Left hindlimb (tissue), 1 donor: ENCODE measurements at regions not wholly inside any gene's neighbourhood (a gene's known extent, or its start where the extent isn't known, plus 50 kb on each side); places are given as distances from the start of the nearest gene placed in this dataset.
"Not testable (repeated sequence)": the region's sequence is repeated elsewhere in the genome, so short reads cannot be mapped to it uniquely, and the experiment has no call there.

ENCODE experiments used
- DNase-seq: peaks from one replicate; pipeline ENCODE4 v3.0.0-alpha.2; 2018

GRCh38 chr2:13240789-13241487, 524.2 kb downstream of the TRIB2 start:
- DNase-seq: no peak

GRCh38 chr2:13252615-13253014, 535.9 kb downstream of the TRIB2 start:
- DNase-seq: no peak

GRCh38 chr2:13255485-13255884, 538.7 kb downstream of the TRIB2 start:
- no peak for DNase-seq

DNA sequence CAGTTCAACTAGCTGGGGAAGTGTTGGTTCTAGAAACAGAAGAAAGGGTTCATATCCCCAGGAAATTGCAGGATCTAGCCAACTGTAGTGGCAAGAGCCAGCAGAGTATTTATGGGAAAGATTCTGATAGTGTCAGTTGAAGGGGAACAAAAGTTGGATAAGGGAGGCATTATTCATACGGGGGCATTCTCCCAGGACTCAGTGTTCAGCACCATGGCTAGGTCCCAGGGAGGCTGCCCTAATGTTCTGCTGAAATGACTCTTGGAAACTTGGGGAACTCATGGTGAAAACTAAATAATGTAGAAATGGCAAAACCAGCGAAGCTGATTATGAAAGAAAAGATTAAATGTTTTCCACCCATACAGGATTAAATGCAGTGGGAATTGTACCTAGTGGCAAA, 543.7 kb downstream of the TRIB2 start:
- no peak for DNase-seq

DNA sequence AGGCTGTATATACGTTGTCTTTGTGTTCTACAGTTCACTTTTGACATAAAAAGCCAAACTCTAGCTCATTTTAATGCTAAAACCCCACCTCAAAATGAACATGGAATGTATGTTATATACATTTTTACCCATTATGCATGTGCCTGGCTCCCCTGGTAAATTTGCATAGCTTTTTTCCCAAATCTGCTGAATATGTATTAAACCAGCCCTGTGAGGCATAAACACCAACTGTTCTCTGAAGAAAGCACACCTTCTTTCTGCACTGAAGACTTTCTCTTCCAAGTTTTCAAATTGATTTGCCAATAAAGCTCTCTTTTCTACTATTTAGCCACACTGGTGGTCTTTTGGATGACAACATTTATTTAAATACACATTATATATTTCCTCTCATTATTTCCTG, 549.4 kb downstream of the TRIB2 start:
- no peak for DNase-seq

GRCh38 chr2:13284688-13285087, 568.0 kb downstream of the TRIB2 start:
- no peak for DNase-seq

DNA sequence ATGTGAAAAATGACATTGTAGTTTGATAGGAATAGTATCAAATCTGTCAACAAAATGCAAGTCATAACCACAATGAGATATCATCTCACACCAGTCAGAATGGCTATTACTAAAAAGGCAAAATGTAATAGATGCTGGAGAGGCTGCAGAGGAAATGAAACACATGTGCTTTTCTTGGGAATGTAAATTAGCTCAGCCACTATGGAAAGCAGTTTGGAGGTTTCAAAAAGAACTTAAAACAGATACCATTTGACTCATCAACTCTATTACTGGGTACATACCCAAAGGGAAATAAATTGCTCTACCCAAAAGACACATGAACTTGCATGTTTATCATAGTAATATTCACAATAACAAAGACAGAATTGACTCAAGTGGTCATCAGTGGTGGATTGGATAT, 572.6 kb downstream of the TRIB2 start:
- no peak for DNase-seq

DNA sequence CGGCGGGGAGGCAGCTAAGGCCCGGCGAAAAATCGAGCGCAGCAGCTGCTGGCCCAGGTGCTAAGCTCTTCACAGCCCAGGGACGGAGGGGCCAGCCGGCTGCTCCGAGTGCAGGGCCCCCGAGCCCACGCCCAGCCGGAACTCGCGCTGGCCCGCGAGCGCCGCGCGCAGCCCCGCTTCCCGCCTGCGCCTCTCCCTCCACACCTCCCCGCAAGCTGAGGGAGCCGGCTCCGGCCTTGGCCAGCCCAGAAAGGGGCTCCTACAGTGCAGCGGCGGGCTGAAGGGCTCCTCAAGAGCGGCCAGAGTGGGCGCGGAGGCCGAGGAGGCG, 591.7 kb downstream of the TRIB2 start:
- not testable (repeated sequence) for DNase-seq

GRCh38 chr2:13308989-13309388, 592.3 kb downstream of the TRIB2 start:
- no peak for DNase-seq

DNA sequence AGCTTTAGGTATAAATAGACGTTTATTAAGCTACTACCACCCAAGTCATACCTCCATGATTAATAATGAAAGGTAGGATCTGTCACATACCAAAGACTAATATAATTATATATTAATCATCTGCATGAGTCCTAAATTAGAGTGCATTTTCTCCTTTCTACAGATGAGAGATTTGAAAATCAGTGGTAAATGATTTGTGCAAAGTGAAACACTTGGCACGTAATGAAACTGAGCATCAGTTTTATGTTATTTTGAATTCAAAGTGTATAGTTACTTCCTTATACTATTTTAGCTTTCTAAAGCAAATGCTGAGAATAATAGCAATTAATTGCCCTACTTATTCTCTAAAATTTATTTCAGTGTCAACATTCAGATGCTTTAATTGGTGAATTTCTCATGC, 615.3 kb downstream of the TRIB2 start:
- DNase-seq: no peak

- DNase-seq: not testable (repeated sequence)
Measured at GRCh38 chr2:13334071-13334470, 617.3 kb downstream of the TRIB2 start.

GRCh38 chr2:13334545-13334944, 617.8 kb downstream of the TRIB2 start:
- no peak for DNase-seq

DNA sequence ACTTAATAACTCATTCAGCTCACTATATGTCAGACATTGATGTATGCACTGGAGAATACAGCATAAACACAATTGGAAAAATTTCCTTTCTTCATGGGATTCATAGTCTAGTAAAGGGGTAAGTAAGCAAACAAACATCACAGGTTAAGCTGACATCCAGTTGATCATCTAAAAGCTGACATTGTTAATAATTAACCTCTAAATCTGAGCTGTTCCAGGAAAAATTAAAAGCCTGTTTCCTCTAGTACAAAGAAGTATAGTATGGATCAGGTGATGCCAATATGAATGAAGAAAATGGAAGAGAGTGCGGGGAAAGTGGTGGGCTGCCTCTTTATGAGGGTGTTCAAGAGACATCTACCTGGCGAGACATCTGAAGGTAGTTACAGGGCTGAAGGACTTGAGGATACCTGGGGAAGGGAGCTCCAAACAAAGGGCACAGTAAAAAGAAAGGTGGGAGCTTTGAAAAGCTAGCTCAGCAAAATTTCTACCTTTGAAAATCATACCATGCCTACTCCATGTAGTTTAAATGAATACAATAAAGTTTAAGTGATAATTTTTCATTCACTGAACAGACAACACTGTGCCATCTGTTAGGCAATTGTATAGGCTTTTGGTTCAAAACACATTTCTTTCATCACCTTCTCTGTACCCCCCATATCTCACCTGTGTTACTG, 619.3 kb downstream of the TRIB2 start:
- no peak for DNase-seq

DNA sequence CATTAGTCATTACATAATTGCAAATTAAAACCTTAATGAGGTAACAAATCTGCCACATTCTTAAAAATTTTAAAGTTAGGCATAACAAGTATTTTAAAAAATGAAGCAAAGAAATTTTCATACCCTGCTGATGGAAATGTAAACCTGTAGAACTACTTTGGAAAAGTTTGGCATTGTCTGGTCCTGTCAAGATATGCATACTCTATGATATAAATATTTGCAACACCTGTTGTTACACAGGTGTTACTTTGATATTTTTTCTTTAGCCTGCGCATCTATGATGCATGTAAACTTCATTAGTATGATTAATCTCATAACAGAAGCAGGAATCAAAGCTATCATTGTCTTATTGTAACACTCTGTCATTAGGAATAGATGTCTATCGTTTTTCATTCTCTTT, 634.3 kb downstream of the TRIB2 start:
- DNase-seq: no peak

- no peak for DNase-seq
Measured at GRCh38 chr2:13353083-13353482, 636.3 kb downstream of the TRIB2 start.

DNA sequence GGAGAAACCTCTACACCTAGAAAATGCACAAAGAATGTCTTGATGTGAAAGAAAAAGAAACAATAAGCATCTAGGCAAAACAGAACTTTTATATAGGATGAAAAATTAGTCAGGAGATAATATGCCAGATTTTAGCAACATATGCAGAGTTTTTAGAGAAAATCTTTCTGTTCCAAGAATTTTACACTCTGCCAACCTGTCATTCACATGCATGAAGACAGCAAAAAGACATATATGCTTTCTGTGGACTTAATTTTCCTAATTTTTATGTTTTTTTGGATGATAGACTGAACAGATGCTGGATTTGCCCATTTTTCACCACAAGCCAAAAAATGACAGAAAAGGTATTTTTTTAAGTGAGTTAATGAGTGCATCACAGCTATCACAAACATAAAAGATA, 637.3 kb downstream of the TRIB2 start:
- DNase-seq: no peak

DNA sequence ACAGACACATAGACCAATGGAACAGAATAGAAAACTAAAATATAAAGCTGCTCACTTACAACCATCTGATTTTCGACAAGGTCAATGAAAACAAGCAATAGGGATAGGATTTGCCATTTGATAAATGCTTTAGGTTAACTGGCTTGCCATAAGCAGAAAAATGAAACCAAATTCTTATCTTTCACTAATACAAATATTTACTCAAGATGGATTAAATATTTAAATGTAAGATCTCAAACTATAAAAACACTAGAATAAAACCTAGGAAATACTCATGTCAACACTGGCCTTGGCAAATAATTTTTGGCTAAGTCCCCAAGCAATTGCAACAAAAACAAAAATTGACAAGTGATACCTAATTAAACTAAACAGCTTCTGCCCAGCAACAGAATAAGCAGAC, 665.2 kb downstream of the TRIB2 start:
- DNase-seq: not testable (repeated sequence)

DNA sequence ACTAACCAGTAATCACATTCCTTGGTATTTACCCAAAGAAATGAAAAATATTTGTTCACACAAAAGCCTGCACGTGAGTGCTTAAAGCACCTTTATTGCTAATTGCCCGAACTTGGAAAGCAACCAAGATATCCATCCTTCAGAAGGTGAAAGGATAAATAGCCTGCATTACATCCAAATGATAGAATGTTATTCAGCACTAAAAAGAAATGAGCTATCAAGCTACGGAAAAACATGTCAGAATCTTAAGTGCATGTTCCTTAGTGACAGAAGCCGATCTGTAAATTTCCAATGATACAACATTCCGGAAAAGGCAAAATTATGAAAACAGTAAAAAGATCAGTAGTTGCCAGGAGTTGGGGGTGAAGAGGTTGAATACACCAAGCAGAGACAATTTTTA, 672.4 kb downstream of the TRIB2 start:
- DNase-seq: not testable (repeated sequence)

- DNase-seq: no peak
Measured at GRCh38 chr2:13390676-13391075, 673.9 kb downstream of the TRIB2 start.

- no peak for DNase-seq
Measured at GRCh38 chr2:13401312-13401711, 684.6 kb downstream of the TRIB2 start.

- no peak for DNase-seq
Measured at GRCh38 chr2:13413989-13414388, 697.3 kb downstream of the TRIB2 start.

DNA sequence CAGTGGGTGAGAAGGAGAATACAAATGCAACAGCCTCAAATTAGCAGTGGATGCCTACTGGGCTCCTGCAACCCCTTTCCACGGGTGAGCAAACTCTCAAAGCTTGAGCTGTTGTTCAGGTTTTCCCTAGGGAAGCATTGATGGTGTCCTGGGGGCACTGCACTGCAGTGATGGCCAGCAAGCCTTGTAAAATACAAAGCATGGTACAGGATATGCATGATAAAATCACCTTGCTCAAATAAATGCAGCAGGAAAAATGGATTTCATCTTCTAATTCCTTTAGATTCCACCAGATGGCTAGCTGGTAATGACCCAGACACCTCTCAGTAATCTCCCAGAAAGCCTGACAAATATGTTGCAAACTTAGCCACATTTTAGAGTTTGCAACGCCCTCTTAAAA, 698.2 kb downstream of the TRIB2 start:
- no peak for DNase-seq

DNA sequence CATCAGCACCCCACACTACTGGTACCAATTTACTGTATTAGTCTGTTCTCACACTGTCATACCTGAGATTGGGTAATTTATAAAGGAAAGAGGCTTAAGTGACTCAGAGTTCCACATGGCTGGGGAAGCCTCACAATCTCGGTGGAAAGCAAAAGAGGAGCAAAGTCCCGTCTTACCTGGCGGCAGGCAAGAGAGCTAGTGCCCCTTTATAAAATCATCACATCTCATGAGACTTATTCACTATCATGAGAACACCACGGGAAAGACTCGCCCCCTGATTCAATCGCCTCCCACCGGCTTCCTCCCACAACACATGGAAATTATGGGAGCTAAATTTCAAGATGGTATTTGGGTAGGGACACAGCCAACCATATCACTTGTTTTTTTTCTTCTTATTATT, 717.2 kb downstream of the TRIB2 start:
- DNase-seq: no peak

DNA sequence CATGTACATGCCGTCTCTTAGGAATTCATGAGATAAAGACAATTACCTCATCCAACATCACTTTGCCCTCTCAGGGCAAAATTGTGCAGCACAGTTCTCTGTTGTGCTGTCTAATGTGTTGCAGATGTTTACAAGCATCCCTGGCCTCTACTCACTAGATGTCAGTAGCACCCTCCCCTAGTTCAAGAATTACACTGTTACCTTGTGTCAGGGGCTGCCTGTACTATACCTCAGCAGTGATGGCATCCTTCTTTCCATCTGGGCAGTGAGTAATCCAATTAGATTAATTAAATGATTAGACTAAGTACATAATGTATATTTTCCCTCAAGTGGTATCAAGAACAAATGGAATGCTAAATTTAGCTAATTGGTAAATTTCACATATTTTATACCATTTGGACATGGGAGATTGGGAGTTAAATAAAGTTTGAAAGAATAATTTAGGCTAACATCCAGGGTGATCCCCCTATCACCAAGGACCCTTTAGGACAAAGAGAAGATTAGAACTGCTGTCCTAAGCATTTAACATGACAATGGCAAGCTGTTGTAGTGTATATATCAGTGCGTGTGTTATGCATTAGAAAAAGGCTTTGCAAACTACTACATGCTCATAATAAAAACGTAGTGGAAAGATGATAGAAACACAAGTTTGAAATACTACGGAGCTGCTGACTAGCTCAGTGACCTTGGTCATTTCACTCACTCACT, 727.0 kb downstream of the TRIB2 start:
- not testable (repeated sequence) for DNase-seq
